SKM-1 (cell line): ENCODE measurements at regions not wholly inside any gene's neighbourhood (a gene's known extent, or its start where the extent isn't known, plus 50 kb on each side); places are given as distances from the start of the nearest gene placed in this dataset.
"Not testable (repeated sequence)": the region's sequence is repeated elsewhere in the genome, so short reads cannot be mapped to it uniquely, and the experiment has no call there.

Experiments used
- DNase-seq: peaks from one replicate; lab custom pipeline; 2025; ENCODE audit not compliant: unreplicated experiment; lab: John Stamatoyannopoulos, UW

- DNase-seq = no peak
Measured at GRCh38 chr12:29899212-29899931, 115.6 kb upstream of the TMTC1 start.

- no peak for DNase-seq
Measured at GRCh38 chr12:29895966-29896365, 112.2 kb upstream of the TMTC1 start.

- no peak for DNase-seq
Measured at GRCh38 chr12:29893002-29893401, 109.3 kb upstream of the TMTC1 start.

- DNase-seq = no peak
Measured at GRCh38 chr12:29891792-29892191, 108.0 kb upstream of the TMTC1 start.

GRCh38 chr12:29889737-29890136 lies 106.0 kb upstream of the TMTC1 start:
- DNase-seq = peak; percentile 2

GRCh38 chr12:29888777-29889176 lies 105.0 kb upstream of the TMTC1 start:
- DNase-seq = no peak

GRCh38 chr12:29884957-29885356 lies 101.2 kb upstream of the TMTC1 start:
- DNase-seq = not testable (repeated sequence)

- DNase-seq = no peak
Measured at GRCh38 chr12:29883941-29884554, 100.3 kb upstream of the TMTC1 start.

GRCh38 chr12:29883525-29883924 lies 99.8 kb upstream of the TMTC1 start:
- DNase-seq = no peak

- no peak for DNase-seq
Measured at GRCh38 chr12:29882846-29883245, 99.1 kb upstream of the TMTC1 start.

- DNase-seq = no peak
Measured at GRCh38 chr12:29880987-29881386, 97.2 kb upstream of the TMTC1 start.

- no peak for DNase-seq
Measured at GRCh38 chr12:29879606-29880308, 96.0 kb upstream of the TMTC1 start.

GRCh38 chr12:29869946-29870345 lies 86.2 kb upstream of the TMTC1 start:
- DNase-seq = no peak

- no peak for DNase-seq
Measured at GRCh38 chr12:29867823-29868222, 84.1 kb upstream of the TMTC1 start.

GRCh38 chr12:29863665-29864064 lies 79.9 kb upstream of the TMTC1 start:
- no peak for DNase-seq

GRCh38 chr12:29858270-29858786 lies 74.6 kb upstream of the TMTC1 start:
- no peak for DNase-seq

- no peak for DNase-seq
Measured at GRCh38 chr12:29847246-29847645, 63.5 kb upstream of the TMTC1 start.

GRCh38 chr12:29844667-29845066 lies 60.9 kb upstream of the TMTC1 start:
- DNase-seq = no peak

GRCh38 chr12:29843036-29843435 lies 59.3 kb upstream of the TMTC1 start:
- no peak for DNase-seq

- no peak for DNase-seq
Measured at GRCh38 chr12:29838768-29839167, 55.0 kb upstream of the TMTC1 start.
